Lung (tissue), 11 donors: ENCODE measurements at regions not wholly inside any gene's neighbourhood (a gene's known extent, or its start where the extent isn't known, plus 50 kb on each side); places are given as distances from the start of the nearest gene placed in this dataset.

Experiments
- ATAC-seq: fragments of 200-7000 bp; cut with Tn5 transposase; one replicate; pipeline ENCODE4 v1.9.1; 2020; ENCODE audit warnings: moderate number of reproducible peaks; ENCODE audit not compliant: insufficient read depth, low FRiP score
- DNase-seq, 3 donors: peaks; one replicate each; pipeline ENCODE4 v3.0.0-alpha.2; 2013 to 2017
- H3K27ac ChIP-seq, 2 donors: one replicate each; pipeline ENCODE4 v1.5.1; 2013; ENCODE audit warnings: mild to moderate bottlenecking in 2 of 2, moderate library complexity in 2 of 2, control low read depth in 1 of 2, inconsistent platforms in 1 of 2, low read depth in 1 of 2, low read length in 1 of 2
- H3K27me3 ChIP-seq, 3 donors: one replicate each; pipeline ENCODE4 v1.5.1; 2013; ENCODE audit warnings: low read length in 2 of 3; ENCODE audit not compliant: control insufficient read depth in 3 of 3, insufficient read depth in 3 of 3
- H3K36me3 ChIP-seq, 4 donors: one replicate each; pipeline ENCODE4 v1.5.1; 2013; ENCODE audit warnings: low read length in 4 of 4, mild to moderate bottlenecking in 1 of 4, moderate library complexity in 1 of 4; ENCODE audit not compliant: control insufficient read depth in 4 of 4, insufficient read depth in 4 of 4
- H3K4me1 ChIP-seq, 5 donors: one replicate each; pipeline ENCODE4 v1.5.1; 2013; ENCODE audit warnings: low read length in 5 of 5, mild to moderate bottlenecking in 2 of 5, moderate library complexity in 1 of 5; ENCODE audit not compliant: control insufficient read depth in 5 of 5, insufficient read depth in 5 of 5
- H3K4me3 ChIP-seq: one replicate; pipeline ENCODE4 v1.5.1; 2013; ENCODE audit warnings: mild to moderate bottlenecking, control low read depth, moderate library complexity
- H3K9ac ChIP-seq, 2 donors: one replicate each; pipeline ENCODE4 v1.5.1; 2013; ENCODE audit warnings: low read length in 2 of 2, control low read depth in 1 of 2; ENCODE audit not compliant: insufficient read depth in 1 of 2
- H3K9me3 ChIP-seq, 4 donors: one replicate each; pipeline ENCODE4 v1.5.1; 2013; ENCODE audit warnings: low read length in 3 of 4, mild to moderate bottlenecking in 1 of 4, moderate library complexity in 1 of 4; ENCODE audit not compliant: control insufficient read depth in 4 of 4, insufficient read depth in 3 of 4
- CTCF ChIP-seq: IDR thresholded peaks from 2 replicates; pipeline ENCODE4 v1.5.1; 2012; ENCODE audit warnings: mild to moderate bottlenecking; ENCODE audit errors: control extremely low read depth, extremely low read depth
- WGBS, 2 donors: extraction: QIAGEN DNeasy Blood & Tissue Kit; methylation state at CpG; one replicate each; pipeline ENCODE4 v1.1.7; 2013; 5-methylcytosine and 5-hydroxymethylcytosine counted together
- donor health status: control.
- donor health status: control.
- donor health status: Bipolar disorder and iron deficiency.
- donor health status: healthy.
- donor health status: DM: yes; HTN: yes; CAD: no.

DNA sequence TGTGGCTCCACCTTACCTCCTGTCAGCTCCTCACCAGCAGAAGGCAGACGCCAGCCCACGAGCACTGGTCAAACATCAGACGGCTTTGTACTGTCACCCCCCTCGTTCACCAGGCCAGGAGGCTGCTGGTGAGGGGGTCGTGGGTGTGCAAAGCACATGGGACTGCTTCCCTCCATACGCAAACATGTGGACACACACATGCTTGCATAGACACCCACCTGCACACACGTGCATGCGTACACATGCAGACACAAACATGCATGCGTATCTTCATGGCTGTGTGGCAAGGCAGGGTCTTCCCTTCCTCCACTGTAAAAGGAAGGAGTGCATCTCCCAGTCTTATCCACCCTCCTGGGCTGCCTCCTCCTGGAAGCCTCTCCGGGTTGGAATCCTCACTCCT is 178.5 kb downstream of the OLFM1 start:
- TF ChIP-seq CTCF = no peak
- Histone ChIP-seq H3K9me3 (peaks cover 0 to 4% (median 0%) of the 10 kb centered on the region in 4 donors), H3K27me3 (peaks cover 0 to 13% (median 10%) of the 10 kb centered on the region in 3 donors), H3K4me1 (peaks cover 0 to 6% (median 0%) of the 10 kb centered on the region in 5 donors), H3K36me3 (no peaks in the 10 kb centered on the region), H3K9ac (no peak overlapping the region), H3K27ac (no peak overlapping the region), H3K4me3 (no peak overlapping the region)
- DNase-seq (no peak), ATAC-seq (no peak)
- WGBS, 2 donors = 74 to 81% methylated on average over 10 of the region's 10 CpGs

DNA sequence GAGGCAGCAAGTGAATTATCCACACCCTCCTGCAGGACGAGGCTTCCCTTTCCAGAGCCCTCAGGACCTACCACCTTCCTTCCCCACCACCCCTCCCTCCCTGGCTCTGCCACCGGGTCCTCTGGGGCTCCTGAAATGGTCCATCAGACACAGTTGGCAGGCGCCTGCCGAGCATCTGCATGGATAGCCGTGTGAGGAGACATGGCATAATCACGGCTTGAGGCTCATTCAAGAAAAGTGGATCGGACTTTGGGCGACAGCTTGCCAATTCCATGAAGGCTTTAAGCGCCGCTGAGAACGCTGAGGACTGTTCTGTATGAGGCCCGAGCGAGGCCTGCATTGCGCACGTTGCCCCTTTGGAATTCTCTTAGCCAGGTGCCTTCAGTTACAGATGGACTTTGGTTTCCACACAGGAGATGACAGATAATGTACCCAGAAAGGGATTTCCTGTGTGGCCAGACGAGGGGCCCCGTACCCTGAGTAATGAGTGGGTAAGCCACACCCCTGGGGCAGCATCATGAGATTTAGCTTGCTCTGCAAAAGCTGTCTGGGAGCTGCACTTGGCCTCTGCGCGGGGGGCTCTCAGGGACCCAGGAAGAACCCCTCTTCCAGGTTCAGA is 179.8 kb downstream of the OLFM1 start:
- no peak overlapping the region for H3K4me3 ChIP-seq
- H3K9me3 ChIP-seq = peaks cover 0 to 4% (median 0%) of the 10 kb centered on the region in 4 donors
- no peak overlapping the region for H3K9ac ChIP-seq
- WGBS, 2 donors = 75 to 77% methylated on average over 19 of the region's 19 CpGs
- ATAC-seq (no peak), DNase-seq (no peak)
- peaks cover 0 to 8% (median 0%) of the 10 kb centered on the region in 3 donors for H3K27me3 ChIP-seq
- H3K27ac ChIP-seq = no peak overlapping the region
- H3K4me1 ChIP-seq = peaks cover 0 to 17% (median 9%) of the 10 kb centered on the region in 5 donors
- no peaks in the 10 kb centered on the region for H3K36me3 ChIP-seq
- no peak for TF ChIP-seq CTCF

- 74 to 82% methylated on average over 12 of the region's 12 CpGs for WGBS, 2 donors
- ATAC-seq (no peak), DNase-seq (no peak)
- H3K4me1 ChIP-seq = peaks cover 0 to 24% (median 15%) of the 10 kb centered on the region in 5 donors
- peaks cover 0 to 8% (median 0%) of the 10 kb centered on the region in 3 donors for H3K27me3 ChIP-seq
- TF ChIP-seq CTCF = no peak
- H3K9me3 ChIP-seq = peaks cover 0 to 4% (median 0%) of the 10 kb centered on the region in 4 donors
- no peak overlapping the region for H3K27ac ChIP-seq
- no peaks in the 10 kb centered on the region for H3K36me3 ChIP-seq
- no peak overlapping the region for H3K4me3 ChIP-seq
- no peak overlapping the region for H3K9ac ChIP-seq
These were observed 180.6 kb downstream of the OLFM1 start for GRCh38 chr9:135268031-135268430.

DNA sequence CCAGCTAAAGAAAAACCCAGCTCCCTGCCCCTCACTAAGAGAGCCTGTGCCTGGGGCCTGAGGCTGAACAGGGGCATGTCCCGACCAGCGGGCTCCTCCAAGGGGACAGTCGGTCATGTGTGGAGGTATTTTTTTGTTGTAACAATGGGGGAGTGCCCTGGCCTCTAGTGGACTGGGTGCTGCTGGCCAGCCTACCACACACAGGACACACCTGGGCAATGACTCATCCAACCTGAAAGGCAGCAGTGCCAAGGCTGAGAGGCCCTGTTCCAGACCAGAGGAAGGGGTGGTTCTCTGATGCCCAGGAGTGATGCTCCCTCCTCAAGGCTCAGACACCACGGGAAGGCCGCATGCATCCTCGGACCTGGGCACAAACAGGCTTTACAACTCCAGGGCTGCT is 181.5 kb downstream of the OLFM1 start:
- 85 to 90% methylated on average over 6 of the region's 6 CpGs for WGBS, 2 donors
- no peak for ATAC-seq

More for the DNA sequence above, 181.5 kb downstream of the OLFM1 start:
- no peak for DNase-seq
- Histone ChIP-seq H3K9ac (no peak overlapping the region), H3K4me1 (peaks cover 0 to 31% (median 15%) of the 10 kb centered on the region in 5 donors), H3K27me3 (peaks cover 0 to 8% (median 0%) of the 10 kb centered on the region in 3 donors), H3K9me3 (peaks cover 0 to 4% (median 0%) of the 10 kb centered on the region in 4 donors), H3K4me3 (no peak overlapping the region), H3K27ac (no peak overlapping the region), H3K36me3 (no peaks in the 10 kb centered on the region)
- TF ChIP-seq CTCF = no peak
